K562 (cell line): ENCODE measurements at regions not wholly inside any gene's neighbourhood (a gene's known extent, or its start where the extent isn't known, plus 50 kb on each side); places are given as distances from the start of the nearest gene placed in this dataset.

Experiments used
- HDAC3 ChIP-seq: fragments of 450-650 bp; IDR thresholded peaks from 2 replicates; pipeline ENCODE4 v1.6.1; 2018; ENCODE audit warnings: borderline replicate concordance, mild to moderate bottlenecking, moderate library complexity; ENCODE audit not compliant: partially characterized antibody
- STAT5B ChIP-seq: fragments of 250-450 bp; sonication (Bioruptor Pico); IDR thresholded peaks from 2 replicates; pipeline ENCODE4 v1.8.0; 2021; ENCODE audit warnings: mild to moderate bottlenecking, inconsistent platforms
- TBP ChIP-seq: optimal IDR thresholded peaks from 2 replicates; pipeline ENCODE3; 2011; ENCODE audit warnings: low read depth, low read length, improper control_type of control experiment
- TCF3 ChIP-seq: sonication (generic); formaldehyde crosslinking; IDR thresholded peaks from 2 replicates; pipeline ENCODE4 v1.4.0; 2020; ENCODE audit warnings: mild to moderate bottlenecking, missing genetic modification reagents
- TF ChIP-seq, protein P1 (sequence below), 3 experiments: IDR thresholded peaks in 2 of 3; conservative IDR thresholded peaks in 1 of 3; 2 replicates each; pipeline ENCODE4 v1.5.1; 2011 to 2012; ENCODE audit warnings: low read length in 3 of 3, mild to moderate bottlenecking in 3 of 3, control low read depth in 2 of 3, improper control_type of control experiment in 1 of 3, inconsistent platforms in 1 of 3, low read depth in 1 of 3, mixed read lengths in 1 of 3, moderate library complexity in 1 of 3; ENCODE audit not compliant: insufficient read depth in 2 of 3

DNA sequence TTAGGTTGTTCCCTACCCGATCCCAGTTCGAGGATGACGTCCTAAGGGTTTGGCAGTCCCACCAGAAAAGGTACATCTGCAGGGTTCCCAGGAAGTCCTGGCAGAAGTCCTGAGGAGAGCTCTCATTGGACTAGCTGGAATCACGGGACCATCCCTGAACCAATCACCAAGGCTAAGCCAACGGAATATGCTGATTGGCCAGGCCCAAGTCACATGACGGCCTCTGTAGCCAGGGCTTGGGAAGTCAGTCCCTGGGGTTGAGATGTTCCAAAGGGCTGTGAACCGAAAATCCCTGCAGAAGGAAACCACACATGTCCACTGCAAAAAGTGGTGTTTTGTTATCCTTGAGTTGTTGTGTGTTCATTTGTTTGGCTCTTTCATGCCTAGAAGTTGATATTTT lies 68.2 kb upstream of the ZNF423 start:
- TF ChIP-seq, protein P1, sequence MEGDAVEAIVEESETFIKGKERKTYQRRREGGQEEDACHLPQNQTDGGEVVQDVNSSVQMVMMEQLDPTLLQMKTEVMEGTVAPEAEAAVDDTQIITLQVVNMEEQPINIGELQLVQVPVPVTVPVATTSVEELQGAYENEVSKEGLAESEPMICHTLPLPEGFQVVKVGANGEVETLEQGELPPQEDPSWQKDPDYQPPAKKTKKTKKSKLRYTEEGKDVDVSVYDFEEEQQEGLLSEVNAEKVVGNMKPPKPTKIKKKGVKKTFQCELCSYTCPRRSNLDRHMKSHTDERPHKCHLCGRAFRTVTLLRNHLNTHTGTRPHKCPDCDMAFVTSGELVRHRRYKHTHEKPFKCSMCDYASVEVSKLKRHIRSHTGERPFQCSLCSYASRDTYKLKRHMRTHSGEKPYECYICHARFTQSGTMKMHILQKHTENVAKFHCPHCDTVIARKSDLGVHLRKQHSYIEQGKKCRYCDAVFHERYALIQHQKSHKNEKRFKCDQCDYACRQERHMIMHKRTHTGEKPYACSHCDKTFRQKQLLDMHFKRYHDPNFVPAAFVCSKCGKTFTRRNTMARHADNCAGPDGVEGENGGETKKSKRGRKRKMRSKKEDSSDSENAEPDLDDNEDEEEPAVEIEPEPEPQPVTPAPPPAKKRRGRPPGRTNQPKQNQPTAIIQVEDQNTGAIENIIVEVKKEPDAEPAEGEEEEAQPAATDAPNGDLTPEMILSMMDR (IDR thresholded peaks at IDR 0.05 in 2 of 3, conservative IDR thresholded peaks at IDR 0.05 in 1 of 3; ENCODE audit: insufficient read depth in 2 of 3, low read depth in 1 of 3, low read length in 3 of 3) = no peak
- no peak for TF ChIP-seq TCF3
- TF ChIP-seq TBP = no peak
- no peak for TF ChIP-seq HDAC3
- TF ChIP-seq STAT5B (CRISPR knock-in tag) = no peak
